ENCODE measurements at regions not wholly inside any gene's neighbourhood (a gene's known extent, or its start where the extent isn't known, plus 50 kb on each side); places are given as distances from the start of the nearest gene placed in this dataset.

- TF ChIP-seq CTCF (IDR thresholded peaks at IDR 0.05), result no peak
- no peak overlapping the region for H3K4me3 ChIP-seq
- no peak for DNase-seq (ENCODE audit: low spot score)
- no peak overlapping the region for H3K27ac ChIP-seq
These were observed 237.4 kb downstream of the LPIN1 start for GRCh38 chr2:11983870-11984269.

GRCh38 chr2:11984316-11985158 is 238.1 kb downstream of the LPIN1 start:
- no peak for TF ChIP-seq CTCF (IDR thresholded peaks at IDR 0.05)
- Histone ChIP-seq H3K4me3 (no peak overlapping the region), H3K27ac (no peak overlapping the region)
- no peak for DNase-seq (ENCODE audit: low spot score)

DNA sequence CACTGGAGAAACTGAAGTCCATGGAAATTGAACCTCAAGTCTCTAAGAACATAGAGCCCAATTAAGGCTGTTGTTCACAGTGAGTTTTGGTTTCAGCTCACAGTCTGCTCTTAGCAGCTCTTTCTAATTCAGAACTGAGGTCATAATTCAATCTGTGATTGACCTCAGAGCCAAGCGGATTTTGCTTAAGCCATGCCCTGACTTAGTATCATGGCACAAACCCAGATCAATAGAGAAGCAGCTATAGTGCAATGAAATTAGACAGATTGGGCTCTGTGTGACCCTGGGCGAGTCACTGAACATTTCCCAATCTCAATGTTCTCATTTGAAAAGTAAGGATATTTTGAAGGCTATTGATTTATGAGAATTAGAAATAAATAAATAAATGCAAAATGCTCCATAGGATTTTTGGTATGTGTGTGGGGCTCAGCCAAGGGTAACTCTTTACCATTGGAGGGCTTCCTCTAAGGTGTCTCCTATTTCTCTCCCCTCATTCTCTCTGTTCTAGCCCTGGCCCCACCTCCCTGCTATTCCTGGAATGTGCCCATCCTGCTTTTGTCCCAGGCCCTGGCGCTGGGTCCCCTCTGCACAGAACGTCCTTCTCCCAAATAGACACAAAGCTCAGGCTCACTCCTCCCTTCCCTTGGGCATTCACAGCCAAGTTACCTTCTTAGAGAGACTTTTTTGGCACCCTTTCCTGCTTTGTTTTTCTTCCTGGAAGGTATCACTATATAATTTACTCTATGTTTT is 239.6 kb downstream of the LPIN1 start:
- no peak overlapping the region for H3K27ac ChIP-seq
- H3K4me3 ChIP-seq, result no peak overlapping the region
- no peak for DNase-seq (ENCODE audit: low spot score)
- no peak for TF ChIP-seq CTCF (IDR thresholded peaks at IDR 0.05)

DNA sequence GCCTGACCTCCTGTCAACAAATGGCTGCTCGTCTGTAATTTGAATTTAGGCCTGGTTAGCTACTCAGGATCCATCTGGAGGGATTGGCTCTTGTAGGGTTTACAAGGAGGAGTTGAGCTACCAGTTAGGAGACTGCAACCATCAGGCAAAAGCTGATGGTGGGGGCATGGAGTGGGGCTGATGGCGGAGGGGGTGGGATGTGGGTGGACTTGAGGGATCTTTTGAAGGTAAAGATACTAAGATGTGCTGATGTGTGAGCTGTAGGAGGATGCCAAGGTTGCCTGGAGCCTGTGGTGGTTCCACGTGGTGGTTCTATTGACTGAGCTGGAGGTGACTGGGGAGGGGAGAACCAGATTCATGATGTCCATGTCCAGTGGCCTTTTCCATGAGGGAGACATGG is 240.7 kb downstream of the LPIN1 start:
- no peak overlapping the region for H3K4me3 ChIP-seq
- no peak for TF ChIP-seq CTCF (IDR thresholded peaks at IDR 0.05)
- H3K27ac ChIP-seq, result no peak overlapping the region
- DNase-seq (ENCODE audit: low spot score), result no peak

DNA sequence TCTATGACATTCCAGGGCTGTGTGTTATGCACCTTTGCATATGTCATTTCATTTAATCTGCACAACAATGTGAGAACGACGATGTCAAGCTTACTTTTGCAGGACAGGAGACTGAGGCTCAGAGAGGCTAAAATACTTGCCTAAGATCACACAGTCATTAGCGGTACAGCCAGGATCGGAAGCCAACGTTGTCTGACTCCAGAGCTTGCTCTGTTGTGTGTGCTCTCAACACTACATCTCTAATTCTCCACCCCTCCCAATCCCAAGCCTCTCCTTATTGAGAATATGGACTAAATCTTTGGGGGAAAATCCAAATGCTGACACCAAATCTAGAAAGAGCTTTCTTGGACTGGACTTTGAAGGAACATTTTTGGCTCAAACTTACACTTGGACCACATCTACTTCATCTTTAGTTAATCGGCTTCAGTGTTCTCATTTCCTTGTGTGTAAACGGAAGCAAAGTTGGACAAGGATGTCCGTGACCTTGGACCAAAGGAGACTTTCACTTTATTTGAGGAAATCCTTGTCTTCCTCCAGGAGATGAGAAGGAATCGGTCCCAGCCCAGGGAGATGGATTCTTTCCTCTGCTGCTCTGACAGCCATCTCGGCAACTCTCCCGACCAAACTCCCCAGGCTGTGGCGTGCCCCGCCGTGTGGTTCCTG is 242.4 kb downstream of the LPIN1 start:
- no peak overlapping the region for H3K27ac ChIP-seq
- DNase-seq (ENCODE audit: low spot score), result no peak
- H3K4me3 ChIP-seq, result no peak overlapping the region

GRCh38 chr2:11989354-11989703 is 242.9 kb downstream of the LPIN1 start:
- H3K27ac ChIP-seq, result no peak overlapping the region
- TF ChIP-seq CTCF (IDR thresholded peaks at IDR 0.05), result no peak
- DNase-seq (ENCODE audit: low spot score), result no peak
- no peak overlapping the region for H3K4me3 ChIP-seq

More for the DNA sequence above, 242.4 kb downstream of the LPIN1 start:
- no peak for TF ChIP-seq CTCF (IDR thresholded peaks at IDR 0.05)

Data from coronary artery (tissue), 2 donors.